Activated T-cell treated with anti-CD3 and anti-CD28 coated beads for 1 hour (primary cell): ENCODE measurements at regions not wholly inside any gene's neighbourhood (a gene's known extent, or its start where the extent isn't known, plus 50 kb on each side); places are given as distances from the start of the nearest gene placed in this dataset.
A peak's percentile ranks its signal among the peaks of the same experiment; 100 is the strongest.
"Not testable (repeated sequence)": the region's sequence is repeated elsewhere in the genome, so short reads cannot be mapped to it uniquely, and the experiment has no call there.

Source experiments
- DNase-seq: peaks from one replicate; pipeline ENCODE4 v3.0.0-alpha.2; 2020; ENCODE audit warnings: low read depth

DNA sequence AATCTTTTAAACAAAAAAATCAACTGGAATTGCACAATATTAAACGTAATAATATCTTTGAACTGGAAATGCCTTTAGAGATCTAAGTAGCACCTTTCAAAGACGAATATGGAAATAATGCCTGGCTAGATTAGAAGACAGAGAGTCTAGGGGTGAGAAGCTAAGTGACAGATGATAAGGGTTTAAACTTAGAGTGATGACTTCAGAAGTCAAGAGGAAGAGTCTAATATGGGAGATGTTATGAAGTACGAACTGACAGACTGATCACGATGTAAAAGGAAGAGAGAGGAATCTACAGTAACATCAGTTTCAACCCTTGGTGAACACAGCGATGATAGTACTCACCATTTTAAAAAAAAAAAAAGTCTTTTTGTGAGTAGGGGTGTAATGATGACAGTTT, 57.9 kb downstream of the HINT1 start:
- DNase-seq: no peak

DNA sequence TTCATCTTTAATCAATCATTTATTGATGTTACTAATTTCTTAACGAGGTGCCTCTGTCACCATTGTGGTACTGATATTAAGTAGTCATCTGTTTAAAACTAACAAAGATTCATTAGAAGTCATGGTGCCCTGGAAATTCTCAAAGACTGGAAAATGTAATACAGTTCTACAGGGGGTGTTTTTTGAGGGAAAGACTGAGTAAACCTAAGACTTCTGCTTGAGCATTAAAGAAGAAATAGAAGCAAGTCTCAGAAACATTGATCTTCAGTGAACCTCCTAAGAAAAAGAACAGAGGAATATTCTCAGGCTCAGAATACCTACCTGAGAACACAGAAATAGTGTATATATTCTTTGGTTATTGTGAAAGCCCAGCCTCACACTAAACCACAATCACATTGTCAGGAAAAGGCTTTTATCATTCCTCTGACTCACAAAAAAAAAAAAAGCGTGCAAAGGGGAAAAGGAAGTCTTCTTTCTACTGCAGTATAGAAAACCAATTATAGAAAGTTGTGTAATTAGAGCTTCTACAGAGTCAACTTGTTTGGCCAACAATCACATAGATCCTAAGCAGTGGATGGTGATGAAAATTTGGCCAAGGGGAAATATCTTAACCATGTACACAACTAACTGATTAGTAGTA, 60.8 kb downstream of the HINT1 start:
- no peak for DNase-seq

DNA sequence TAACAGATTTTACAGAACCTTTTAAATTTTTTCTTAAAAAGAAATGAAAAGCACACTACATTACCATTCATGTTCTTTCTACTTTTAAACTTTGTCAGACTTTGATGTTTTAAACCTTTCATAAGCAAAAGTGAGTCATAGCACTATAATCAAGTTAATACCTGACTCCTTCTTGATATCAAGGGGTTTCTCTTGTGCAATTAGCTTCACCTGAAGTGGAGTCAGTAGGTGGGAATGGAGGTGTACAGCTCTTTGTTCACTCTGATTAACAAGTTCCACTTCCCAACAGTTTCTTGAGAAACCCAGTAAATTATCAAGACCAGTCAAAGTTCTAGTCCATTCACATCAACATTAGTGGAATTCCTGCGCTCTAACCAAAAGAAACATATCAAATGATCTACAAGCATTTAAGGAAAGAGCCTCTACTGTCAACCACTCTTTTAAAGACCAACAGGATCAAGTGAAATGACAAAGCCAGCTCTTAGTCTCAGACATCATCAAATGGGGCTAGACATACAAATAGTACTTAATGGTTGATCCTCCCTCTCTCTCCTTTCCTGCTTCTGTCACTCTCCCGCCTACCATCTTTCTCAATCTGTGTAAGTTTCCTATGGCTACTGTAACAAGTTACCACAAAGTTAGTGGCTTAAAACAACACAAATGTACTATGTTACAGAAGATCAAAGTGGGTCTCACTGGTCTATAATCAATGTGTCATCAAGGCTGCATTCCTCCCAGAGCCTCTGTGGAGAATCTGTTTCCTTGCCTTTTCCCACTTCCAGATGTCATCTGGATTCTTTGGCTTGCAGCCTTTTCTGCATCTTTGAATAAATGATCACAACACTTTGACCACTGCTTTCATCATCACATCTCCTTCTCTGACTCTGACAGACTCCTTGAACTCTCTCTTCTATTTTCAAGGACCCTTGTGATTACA, 68.0 kb downstream of the HINT1 start:
- no peak for DNase-seq

DNA sequence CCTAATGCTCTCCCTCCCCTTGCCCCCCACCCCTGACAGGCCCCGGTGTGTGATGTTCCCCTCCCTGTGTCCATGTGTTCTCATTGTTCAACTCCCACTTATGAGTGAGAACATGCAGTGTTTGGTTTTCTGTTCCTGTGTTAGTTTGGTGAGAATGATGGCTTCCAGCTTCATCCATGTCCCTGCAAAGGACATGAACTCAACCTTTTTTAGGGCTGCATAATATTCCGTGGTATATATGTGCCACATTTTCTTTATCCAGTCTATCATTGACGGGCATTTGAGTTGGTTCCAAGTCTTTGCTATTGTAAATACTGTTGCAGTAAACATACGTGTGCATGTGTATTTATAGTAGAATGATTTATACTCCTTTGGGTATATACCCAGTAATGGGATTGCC, 69.5 kb downstream of the HINT1 start:
- DNase-seq: not testable (repeated sequence)

DNA sequence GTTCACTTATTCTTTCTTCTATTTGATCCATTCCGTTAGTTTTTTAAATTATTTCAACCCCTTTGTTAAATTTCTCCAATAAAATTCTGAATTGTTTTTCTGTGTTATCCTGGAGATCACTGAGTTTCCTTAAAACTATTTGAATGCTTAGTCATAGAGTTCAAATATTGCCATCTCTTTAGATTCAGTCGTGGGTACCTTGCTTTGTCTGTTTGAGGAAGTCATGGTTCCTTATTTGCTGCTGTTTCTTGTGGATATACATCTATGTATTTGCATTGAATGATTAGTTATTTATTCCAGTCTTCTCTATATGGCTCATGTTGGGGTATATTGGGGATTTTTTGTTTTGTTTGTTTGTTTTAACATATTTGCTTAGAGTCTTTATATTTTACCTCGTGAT, 80.6 kb downstream of the HINT1 start:
- no peak for DNase-seq

DNA sequence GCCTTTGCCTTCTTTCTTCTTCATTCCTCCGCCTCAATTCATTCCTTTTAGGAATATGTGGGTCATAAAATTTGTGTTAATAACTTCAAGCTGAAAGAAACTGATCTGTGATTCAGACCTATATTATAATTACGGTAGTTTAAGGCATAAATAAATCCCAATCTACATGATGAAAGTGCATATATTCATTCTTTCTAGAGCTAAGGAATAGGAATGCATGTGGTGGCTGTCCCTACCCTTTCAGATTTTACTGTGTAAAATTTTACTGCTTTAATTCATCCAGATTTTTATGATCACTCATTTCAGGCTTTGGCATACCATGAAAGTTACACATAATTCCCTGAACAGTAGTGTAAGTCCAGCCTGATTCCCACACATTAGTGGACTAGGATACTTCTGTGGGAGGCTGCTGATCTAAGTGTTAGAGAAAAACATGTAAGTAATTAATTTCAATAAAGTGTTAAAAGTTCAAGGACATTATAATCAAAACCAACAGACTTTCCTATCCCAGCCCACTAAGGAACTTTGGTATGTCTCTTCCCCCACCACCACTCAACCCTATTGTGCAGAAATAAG, 83.1 kb downstream of the HINT1 start:
- DNase-seq: no peak

DNA sequence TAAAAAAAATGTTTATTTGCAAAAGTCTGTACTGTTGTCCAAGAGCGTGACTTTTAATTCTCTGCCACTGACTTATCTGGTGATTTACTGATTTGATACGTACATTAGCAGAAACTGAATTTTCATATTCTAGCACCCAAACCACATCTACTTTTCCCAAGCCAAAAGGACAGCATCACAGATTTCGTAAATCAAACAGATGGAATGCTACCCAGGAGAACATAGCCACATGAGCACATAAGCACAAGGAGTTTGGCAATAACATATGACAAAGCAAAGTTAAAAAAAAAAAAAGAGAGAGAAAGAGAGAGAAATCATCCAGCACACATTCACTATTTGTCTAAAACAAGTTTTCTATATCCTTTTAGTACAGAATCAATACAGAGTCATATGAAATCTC, 83.7 kb downstream of the HINT1 start:
- DNase-seq: no peak

DNA sequence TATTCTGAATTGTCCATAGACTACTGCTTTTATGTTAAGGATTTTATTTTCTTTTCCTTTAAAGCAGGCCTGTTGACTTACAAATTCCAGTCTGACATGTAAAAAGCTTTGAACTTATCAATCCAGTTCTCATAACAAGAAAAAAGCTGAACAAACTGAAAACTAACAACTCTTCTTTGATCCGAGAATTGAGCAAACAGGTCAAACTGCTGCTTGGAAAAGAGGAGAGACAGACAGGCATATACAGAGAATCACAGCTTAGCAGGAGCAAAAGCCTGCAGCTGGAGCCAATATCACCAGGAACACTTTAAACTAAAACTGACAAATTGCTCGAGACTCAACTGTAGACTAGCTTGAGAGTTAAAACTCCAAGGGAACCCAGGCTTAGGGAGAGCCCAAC, 85.8 kb downstream of the HINT1 start:
- DNase-seq: no peak

DNA sequence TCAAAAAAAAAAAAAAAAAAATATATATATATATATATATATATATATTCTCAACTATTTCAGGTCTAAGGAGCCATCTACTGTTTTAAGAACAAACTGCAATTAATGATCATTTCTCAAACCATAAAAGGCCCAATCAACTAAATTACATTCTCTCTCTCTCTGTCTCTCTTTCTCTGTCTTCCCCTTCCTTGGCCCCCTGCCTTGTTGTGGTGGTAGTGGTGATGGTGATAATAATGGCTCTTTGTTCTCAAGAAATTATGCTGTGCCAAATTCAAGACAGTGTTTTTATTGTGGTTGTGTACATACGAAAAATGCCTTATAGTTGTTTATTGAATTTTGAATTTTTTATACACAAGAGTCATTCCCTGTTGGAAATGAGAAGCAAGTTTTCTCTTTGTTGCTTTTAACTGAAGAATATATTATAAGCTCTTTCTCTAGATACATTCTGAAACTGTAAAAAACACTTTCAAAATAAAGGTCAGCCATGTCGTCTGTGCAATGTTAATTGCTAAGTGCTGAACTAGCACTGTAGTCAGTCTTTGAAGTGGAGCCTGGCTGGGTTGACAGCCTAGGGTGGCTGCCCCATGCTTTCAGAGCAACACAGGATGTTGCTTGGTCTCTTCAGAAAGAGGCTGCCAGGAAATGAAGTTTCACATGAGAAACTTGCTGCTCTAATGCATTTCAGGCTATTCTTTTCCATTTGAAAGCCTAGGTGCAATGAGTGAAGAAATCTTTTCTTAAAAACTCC, 96.0 kb downstream of the HINT1 start:
- peak; percentile 33 for DNase-seq

DNA sequence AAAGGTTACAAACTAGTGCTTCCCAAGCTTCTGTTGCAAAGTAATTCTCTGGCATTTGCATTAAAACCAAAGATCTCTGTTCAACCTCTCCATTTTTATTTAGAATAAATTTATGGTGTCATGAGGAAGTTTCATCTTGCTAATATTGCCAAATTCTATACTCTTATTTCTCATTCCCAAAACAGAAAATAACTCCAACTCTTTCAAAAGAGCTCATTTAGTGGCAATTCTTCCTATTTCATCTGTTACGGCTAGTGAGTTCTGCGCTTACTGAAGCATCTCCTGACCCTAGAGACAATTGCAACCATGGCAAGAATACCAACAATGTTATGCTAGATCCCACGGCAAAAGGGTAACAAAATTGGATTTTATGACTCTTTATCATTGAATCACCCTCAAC, 97.0 kb downstream of the HINT1 start:
- DNase-seq: no peak

DNA sequence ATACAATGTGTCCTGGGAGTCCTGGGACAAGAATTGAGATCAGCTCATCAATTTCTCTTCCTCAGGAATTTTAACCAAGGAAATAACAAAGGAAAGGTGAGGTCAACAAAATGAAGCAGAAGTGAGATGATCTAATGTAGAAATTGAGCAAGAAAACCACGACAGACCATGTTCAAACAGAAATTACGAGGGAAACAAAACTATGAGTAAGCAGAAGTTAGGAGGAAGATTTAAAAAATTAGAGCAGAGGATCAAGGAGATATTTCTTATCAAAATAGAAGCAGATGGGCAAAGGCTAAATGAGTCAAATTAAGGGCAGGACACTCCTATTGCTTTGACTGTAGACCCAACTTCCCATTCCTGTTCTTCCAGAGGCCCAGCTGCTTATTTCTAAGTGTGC, 97.4 kb downstream of the HINT1 start:
- DNase-seq: no peak

DNA sequence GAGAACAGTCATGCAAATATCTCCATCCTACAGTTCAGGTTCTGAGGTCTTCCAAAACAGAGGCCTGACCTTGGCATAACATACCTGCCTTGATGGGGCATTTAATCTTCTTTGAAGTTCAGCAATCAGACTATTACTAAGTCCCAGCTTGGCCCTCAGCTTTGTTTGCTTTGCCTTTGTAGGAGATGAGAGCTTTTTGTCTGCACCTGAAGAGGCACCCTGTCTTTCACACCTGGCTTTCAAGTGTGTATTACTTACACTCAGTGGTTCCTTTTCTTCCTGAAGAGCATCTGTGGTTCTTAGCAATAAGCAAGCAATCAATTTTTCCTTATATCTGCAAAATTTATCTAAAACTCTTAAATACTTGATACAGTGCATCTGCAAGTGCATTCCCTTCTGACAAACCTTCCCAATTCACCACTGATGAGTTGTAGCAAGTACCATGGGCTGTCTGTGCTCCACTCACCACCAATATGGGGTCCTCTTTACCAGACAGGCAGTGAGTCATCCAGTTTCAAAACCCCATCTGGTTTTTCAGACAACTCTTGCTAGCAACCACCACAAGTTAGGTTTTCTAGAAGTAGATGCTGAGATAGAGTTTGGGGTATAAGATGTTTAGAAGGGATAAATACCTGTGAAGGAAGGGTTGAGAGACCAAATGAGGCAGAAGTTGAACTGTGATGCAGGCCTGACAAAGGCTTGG, 100.2 kb downstream of the HINT1 start:
- DNase-seq: no peak

DNA sequence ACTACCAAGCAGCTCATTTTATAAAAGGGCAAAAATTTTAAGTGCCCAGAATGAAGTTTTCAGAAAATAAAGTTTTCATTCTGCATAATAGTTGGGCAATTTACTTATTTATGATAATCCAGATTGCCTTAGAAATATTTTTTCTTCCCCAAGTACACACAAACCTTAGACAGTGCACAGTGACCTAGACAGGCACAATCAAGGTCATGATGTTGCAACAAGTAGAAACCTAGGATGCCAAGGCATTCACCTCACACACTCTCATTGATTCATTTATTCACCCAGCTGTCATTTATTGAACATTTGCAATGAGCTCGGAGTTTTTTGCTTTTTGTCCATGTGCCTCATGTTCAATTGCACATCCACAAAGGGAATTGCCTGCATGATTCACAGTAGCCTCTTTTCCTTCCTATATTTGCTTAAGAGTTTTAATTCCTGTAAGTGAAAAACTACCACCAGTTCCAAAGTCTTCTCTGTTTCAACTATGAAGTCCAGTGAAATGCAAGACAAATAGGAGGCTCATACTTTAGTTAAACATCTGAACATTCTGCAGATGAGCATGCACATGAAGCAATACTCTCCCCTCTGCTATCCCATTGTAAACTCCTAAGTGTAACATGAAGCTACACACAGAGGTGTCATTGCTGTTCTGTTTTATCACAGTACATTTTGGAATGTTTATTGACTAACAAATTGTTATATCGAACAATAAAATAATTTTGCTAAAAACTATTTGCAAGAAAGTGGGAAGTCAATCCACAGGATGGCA, 122.9 kb downstream of the HINT1 start:
- no peak for DNase-seq

DNA sequence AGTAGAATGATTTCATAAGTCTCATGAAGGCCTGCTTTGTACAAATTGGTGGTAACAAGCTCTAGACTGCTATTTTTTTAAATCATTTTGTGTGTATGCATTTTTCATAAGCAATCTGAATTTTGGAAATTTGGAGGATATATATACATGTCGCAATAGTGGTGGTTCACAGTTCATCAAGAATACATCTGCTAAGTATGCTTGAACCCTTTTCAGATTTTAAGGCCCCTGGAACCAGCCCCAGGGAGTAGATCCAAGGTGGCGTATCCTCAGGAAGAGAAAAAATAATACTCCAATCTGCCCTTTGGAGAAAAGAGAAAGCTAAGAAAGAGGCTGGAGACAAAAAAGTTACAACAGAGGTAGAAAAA, 141.6 kb downstream of the HINT1 start:
- no peak for DNase-seq

DNA sequence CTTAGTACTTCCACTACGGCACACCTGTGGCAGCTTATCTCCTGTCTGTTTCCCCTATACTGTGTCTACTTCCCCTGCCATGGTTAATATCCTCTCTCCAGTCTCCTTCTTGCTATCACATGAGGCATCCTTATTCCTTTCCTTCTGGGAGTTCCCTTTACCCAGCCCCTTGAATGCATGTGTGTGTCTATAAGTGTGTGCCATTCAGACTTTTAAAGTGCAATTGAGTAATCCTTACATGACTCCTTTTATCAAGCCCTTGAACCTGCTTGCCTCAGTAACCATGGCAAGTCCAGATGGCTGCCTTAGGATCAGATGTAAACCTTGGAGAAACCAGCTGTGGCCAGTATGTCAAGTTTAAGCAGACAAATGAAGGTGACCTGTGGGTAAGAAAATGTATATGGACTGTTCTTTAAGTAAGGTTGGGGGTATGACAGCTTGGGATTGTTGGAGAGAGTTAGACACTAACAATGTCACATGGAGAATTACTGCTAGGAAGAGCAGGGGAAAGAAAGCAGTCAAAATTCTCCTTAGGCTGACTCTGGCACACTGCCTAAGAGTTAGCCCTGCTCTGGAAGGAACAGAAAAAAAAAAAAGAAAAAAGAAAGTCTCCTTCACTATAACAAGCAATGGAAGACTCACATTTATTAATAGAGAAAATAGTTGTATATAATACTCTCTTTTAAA, 142.1 kb downstream of the HINT1 start:
- no peak for DNase-seq

DNA sequence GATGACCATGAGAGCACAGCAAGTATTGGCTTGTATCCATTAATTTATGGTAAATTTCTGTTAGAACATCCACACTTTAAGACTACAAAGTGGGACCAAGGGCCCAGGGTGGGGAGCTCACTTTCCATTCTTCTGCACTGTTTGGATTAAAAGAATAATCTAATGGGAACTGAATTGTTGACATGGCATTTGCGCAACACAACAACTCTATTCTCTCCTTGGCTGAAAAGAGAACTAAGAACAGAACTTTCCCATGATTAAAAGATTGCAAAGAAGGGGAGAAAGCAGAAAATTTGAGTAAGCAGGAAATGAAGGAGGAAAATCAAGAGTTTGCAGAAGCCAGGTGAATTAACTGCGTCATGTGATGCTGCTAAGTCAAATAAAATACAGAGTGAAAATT, 143.4 kb downstream of the HINT1 start:
- no peak for DNase-seq

DNA sequence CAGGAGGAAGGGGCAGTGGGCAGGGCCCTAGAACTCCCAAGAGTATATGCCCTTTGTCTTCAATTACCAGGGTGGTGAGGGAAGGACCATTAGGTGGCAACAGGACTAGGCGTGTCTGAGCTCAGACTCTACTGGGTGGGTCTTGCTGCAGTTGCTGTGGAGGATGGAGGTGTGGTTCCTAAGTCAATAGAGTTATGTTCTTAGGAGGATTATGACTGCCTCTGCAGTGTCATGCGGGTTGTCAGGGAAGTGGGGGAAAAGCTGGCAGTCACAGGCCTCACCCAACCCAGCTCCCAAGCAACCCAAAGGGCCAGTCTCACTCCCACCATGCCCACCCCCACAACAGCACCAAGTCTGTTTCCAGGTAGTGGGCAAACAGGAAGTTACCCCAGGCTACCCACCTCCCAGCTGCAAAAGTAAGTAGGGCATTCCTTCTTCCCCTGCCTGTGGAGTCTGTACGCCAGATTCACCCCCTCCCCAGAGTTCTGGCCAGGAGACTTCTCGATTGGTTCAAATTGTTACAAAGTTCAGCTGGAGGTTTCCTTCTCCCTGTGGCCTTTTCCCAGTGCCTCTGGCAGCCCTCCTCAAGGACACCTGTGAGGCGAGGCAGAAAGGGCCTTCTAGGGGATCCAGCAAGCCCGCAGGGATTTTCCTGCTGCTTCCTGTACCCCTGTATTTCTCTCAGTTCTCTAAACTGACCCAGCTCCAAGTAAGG, 145.3 kb downstream of the HINT1 start:
- DNase-seq: no peak

DNA sequence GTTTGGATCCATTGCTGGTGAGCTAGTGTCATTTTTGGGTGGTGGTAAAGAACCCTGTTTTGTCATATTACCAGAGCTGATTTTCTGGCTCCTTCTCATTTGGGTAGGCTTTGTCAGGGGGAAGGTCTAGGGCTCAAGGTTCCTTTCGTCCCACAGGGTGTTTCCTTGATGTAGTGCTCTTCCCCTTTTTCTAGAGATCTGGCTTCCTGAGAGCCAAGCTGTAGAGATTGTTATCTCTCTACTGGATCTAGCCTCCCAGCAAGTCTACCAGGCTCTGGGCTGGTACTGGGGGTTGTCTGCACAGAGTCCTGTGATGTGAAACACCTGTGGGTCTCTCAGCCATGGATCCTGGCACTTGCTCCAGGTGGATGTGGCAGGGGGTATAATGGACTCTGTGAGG, 145.9 kb downstream of the HINT1 start:
- no peak for DNase-seq

DNA sequence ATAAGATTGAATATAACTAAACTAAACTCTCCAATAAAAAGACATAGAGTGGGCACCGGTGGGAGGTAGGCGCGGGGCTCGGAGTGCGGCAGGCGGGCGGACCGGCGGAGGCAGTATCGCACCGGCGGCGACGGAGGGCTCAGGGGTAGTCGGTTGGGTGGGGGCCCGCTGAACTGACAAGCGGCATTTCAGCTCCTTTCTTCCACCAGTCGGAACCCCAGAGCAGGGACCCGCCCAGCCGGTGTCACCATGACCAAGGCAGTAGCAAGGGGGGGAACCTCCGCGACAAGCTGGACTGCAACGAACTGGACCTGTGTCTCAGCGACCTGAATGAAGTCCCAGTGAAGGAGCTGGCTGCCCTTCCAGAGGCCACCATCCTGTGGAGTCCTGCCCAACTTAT, 156.7 kb downstream of the HINT1 start:
- no peak for DNase-seq
